ENCODE measurements at regions not wholly inside any gene's neighbourhood (a gene's known extent, or its start where the extent isn't known, plus 50 kb on each side); places are given as distances from the start of the nearest gene placed in this dataset.

DNA sequence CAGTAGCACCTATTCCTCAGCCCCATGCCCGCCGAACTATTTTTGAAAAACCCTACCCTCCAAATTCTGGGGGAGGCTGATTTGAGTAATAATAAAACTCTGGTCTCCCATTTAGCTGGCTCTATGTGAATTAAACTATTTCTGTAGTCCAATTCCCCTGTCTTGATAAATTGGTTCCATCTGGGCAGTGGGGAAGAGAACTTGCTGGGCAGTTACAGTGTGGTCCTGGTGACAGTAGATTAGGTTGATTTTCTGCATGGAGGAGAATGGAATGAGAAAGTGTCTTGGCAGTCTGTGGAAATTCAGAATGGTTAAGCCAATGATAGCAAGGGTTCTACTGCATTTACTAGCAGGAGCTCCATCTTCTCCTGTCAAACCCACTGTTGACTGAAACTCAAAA is 95.0 kb downstream of the SPP2 start:
- no peak overlapping the region for H4K8ac ChIP-seq (replicated peaks; ENCODE audit: insufficient read length, low read depth, low read length)
- no peaks in the 10 kb centered on the region for H3K79me1 ChIP-seq (ENCODE audit: insufficient read depth, low read depth, low read length, poor library complexity, severe bottlenecking)
- no peak overlapping the region for H3K14ac ChIP-seq (ENCODE audit: insufficient read depth, low read length)
- no peak overlapping the region for H4K5ac ChIP-seq (ENCODE audit: insufficient read length, low read depth, low read length)
- Mint-ChIP-seq H3K4me1 (no peaks in the 10 kb centered on the region), H3K4me3 (no peak overlapping the region), H3K36me3 (ENCODE audit: insufficient read depth in 1 of 3, low read depth in 3 of 3) (no peaks in the 10 kb centered on the region), H3K27me3 (ENCODE audit: low read depth) (peaks cover 4% of the 10 kb centered on the region), H3K27ac (no peak overlapping the region; a peak in 1 of 7 replicates), H3K9me3 (no peaks in the 10 kb centered on the region)
- no peak overlapping the region for H3K27ac ChIP-seq (ENCODE audit: insufficient read length, low read depth, low read length)
- WGBS (ENCODE audit: extremely low coverage, insufficient read length, low lambda C conversion rate) = no CpG with 5 or more reads among the region's 2 CpGs
- H4K20me1 ChIP-seq (ENCODE audit: control insufficient read depth, insufficient read depth, insufficient read length) = no peaks in the 10 kb centered on the region
- H3T11ph ChIP-seq (ENCODE audit: low read length) = no peak overlapping the region
- no peaks in the 10 kb centered on the region for H3K79me2 ChIP-seq (ENCODE audit: insufficient read depth, low read length)
- no peaks in the 10 kb centered on the region for H3K23me2 ChIP-seq (ENCODE audit: insufficient read length, low read depth, low read length, poor library complexity, severe bottlenecking)
- H2AK5ac ChIP-seq (ENCODE audit: insufficient read length, low read length) = no peak overlapping the region
- H2BK12ac ChIP-seq (ENCODE audit: insufficient read length, low read depth, low read length) = no peak overlapping the region
- H2BK15ac ChIP-seq (ENCODE audit: low read depth, low read length) = no peak overlapping the region
- H3K9me3 ChIP-seq (ENCODE audit: control insufficient read depth, low read depth, low read length) = no peaks in the 10 kb centered on the region
- H2BK120ac ChIP-seq (ENCODE audit: low read depth, low read length, poor library complexity, severe bottlenecking) = no peak overlapping the region
- TF ChIP-seq, protein P1, sequence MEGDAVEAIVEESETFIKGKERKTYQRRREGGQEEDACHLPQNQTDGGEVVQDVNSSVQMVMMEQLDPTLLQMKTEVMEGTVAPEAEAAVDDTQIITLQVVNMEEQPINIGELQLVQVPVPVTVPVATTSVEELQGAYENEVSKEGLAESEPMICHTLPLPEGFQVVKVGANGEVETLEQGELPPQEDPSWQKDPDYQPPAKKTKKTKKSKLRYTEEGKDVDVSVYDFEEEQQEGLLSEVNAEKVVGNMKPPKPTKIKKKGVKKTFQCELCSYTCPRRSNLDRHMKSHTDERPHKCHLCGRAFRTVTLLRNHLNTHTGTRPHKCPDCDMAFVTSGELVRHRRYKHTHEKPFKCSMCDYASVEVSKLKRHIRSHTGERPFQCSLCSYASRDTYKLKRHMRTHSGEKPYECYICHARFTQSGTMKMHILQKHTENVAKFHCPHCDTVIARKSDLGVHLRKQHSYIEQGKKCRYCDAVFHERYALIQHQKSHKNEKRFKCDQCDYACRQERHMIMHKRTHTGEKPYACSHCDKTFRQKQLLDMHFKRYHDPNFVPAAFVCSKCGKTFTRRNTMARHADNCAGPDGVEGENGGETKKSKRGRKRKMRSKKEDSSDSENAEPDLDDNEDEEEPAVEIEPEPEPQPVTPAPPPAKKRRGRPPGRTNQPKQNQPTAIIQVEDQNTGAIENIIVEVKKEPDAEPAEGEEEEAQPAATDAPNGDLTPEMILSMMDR (conservative IDR thresholded peaks at IDR 0.05) = no peak
- no peak overlapping the region for H2BK5ac ChIP-seq (ENCODE audit: insufficient read length, low read length)
- no peak overlapping the region for H2BK20ac ChIP-seq (ENCODE audit: low read depth, low read length, poor library complexity, severe bottlenecking)
- no peak overlapping the region for H3K4ac ChIP-seq (ENCODE audit: low read depth, low read length)
- H3K4me1 ChIP-seq (ENCODE audit: insufficient read depth, low read length) = no peaks in the 10 kb centered on the region
- H3K56ac ChIP-seq (ENCODE audit: insufficient read length, low read depth, low read length) = no peak overlapping the region
- no peak overlapping the region for H2AFZ ChIP-seq (ENCODE audit: low read length)
- H4K91ac ChIP-seq (ENCODE audit: insufficient read length, low read depth, low read length) = no peak overlapping the region
- H3K18ac ChIP-seq (ENCODE audit: insufficient read length, low read depth, low read length) = no peak overlapping the region
- no peak overlapping the region for H3K4me2 ChIP-seq (ENCODE audit: insufficient read depth, insufficient read length, low read length)
- no peaks in the 10 kb centered on the region for H3K27me3 ChIP-seq (ENCODE audit: insufficient read depth, low read length)
- DNase-seq = no peak
- H3K23ac ChIP-seq (ENCODE audit: insufficient read length, low read depth, low read length) = no peak overlapping the region
- H3K9ac ChIP-seq (ENCODE audit: extremely low read depth, insufficient read length, low read length) = no peak overlapping the region

Data from H9 (cell line).